ENCODE measurements at regions not wholly inside any gene's neighbourhood (a gene's known extent, or its start where the extent isn't known, plus 50 kb on each side); places are given as distances from the start of the nearest gene placed in this dataset.

GRCh38 chr13:22064854-22065620 lies 394.2 kb downstream of the FGF9 start:
- Histone ChIP-seq H2AFZ (ENCODE audit: low read length) (no peak overlapping the region), H3K4me1 (ENCODE audit: insufficient read depth, low read length, severe bottlenecking) (no peaks in the 10 kb centered on the region), H3K9me2 (ENCODE audit: low read depth, low read length) (no peaks in the 10 kb centered on the region), H3K9me3 (ENCODE audit: low read length) (no peaks in the 10 kb centered on the region), H4K20me1 (ENCODE audit: insufficient read depth, low read length) (no peaks in the 10 kb centered on the region), H3K27ac (ENCODE audit: low read depth, low read length, poor library complexity, severe bottlenecking) (no peak overlapping the region), H3K4me2 (ENCODE audit: low read length) (no peak overlapping the region), H3K4me3 (ENCODE audit: low read depth, low read length, poor library complexity, severe bottlenecking) (no peak overlapping the region), H3F3A (ENCODE audit: insufficient read depth, low read length) (no peaks in the 10 kb centered on the region), H3K9ac (ENCODE audit: low read length) (no peak overlapping the region), H3K36me3 (ENCODE audit: insufficient read depth, low read length) (no peaks in the 10 kb centered on the region), H3K79me2 (ENCODE audit: insufficient read depth, low read length) (no peaks in the 10 kb centered on the region), H3K27me3 (ENCODE audit: insufficient read depth, low read length) (no peaks in the 10 kb centered on the region)
- TF ChIP-seq CTCF (IDR thresholded peaks at IDR 0.05; ENCODE audit: low read length), result no peak
- TF ChIP-seq EZH2 (IDR thresholded peaks at IDR 0.05; ENCODE audit: borderline replicate concordance, low read length), result no peak

- Histone ChIP-seq H3K4me2 (ENCODE audit: low read length) (no peak overlapping the region), H3K9ac (ENCODE audit: low read length) (no peak overlapping the region), H3K4me1 (ENCODE audit: insufficient read depth, low read length, severe bottlenecking) (no peaks in the 10 kb centered on the region), H3K9me2 (ENCODE audit: low read depth, low read length) (no peaks in the 10 kb centered on the region), H3K4me3 (ENCODE audit: low read depth, low read length, poor library complexity, severe bottlenecking) (no peak overlapping the region), H3F3A (ENCODE audit: insufficient read depth, low read length) (no peaks in the 10 kb centered on the region), H3K79me2 (ENCODE audit: insufficient read depth, low read length) (no peaks in the 10 kb centered on the region), H2AFZ (ENCODE audit: low read length) (no peak overlapping the region), H3K27ac (ENCODE audit: low read depth, low read length, poor library complexity, severe bottlenecking) (no peak overlapping the region), H3K36me3 (ENCODE audit: insufficient read depth, low read length) (no peaks in the 10 kb centered on the region), H4K20me1 (ENCODE audit: insufficient read depth, low read length) (no peaks in the 10 kb centered on the region), H3K9me3 (ENCODE audit: low read length) (no peaks in the 10 kb centered on the region), H3K27me3 (ENCODE audit: insufficient read depth, low read length) (no peaks in the 10 kb centered on the region)
- no peak for TF ChIP-seq CTCF (IDR thresholded peaks at IDR 0.05; ENCODE audit: low read length)
- no peak for TF ChIP-seq EZH2 (IDR thresholded peaks at IDR 0.05; ENCODE audit: borderline replicate concordance, low read length)
These were observed 402.8 kb downstream of the FGF9 start for GRCh38 chr13:22073718-22074117.

- TF ChIP-seq CTCF (IDR thresholded peaks at IDR 0.05; ENCODE audit: low read length) (no peak), EZH2 (IDR thresholded peaks at IDR 0.05; ENCODE audit: borderline replicate concordance, low read length) (no peak)
- Histone ChIP-seq H3K4me1 (ENCODE audit: insufficient read depth, low read length, severe bottlenecking) (no peaks in the 10 kb centered on the region), H3K9me2 (ENCODE audit: low read depth, low read length) (no peaks in the 10 kb centered on the region), H2AFZ (ENCODE audit: low read length) (no peak overlapping the region), H3K4me2 (ENCODE audit: low read length) (no peak overlapping the region), H3K27ac (ENCODE audit: low read depth, low read length, poor library complexity, severe bottlenecking) (no peak overlapping the region), H3K36me3 (ENCODE audit: insufficient read depth, low read length) (no peaks in the 10 kb centered on the region), H3K4me3 (ENCODE audit: low read depth, low read length, poor library complexity, severe bottlenecking) (no peak overlapping the region), H4K20me1 (ENCODE audit: insufficient read depth, low read length) (no peaks in the 10 kb centered on the region), H3K9ac (ENCODE audit: low read length) (no peak overlapping the region), H3K79me2 (ENCODE audit: insufficient read depth, low read length) (no peaks in the 10 kb centered on the region), H3K9me3 (ENCODE audit: low read length) (no peaks in the 10 kb centered on the region), H3F3A (ENCODE audit: insufficient read depth, low read length) (no peaks in the 10 kb centered on the region), H3K27me3 (ENCODE audit: insufficient read depth, low read length) (no peaks in the 10 kb centered on the region)
These were observed 403.5 kb downstream of the FGF9 start for GRCh38 chr13:22074403-22074802.
